ENCODE measurements at regions not wholly inside any gene's neighbourhood (a gene's known extent, or its start where the extent isn't known, plus 50 kb on each side); places are given as distances from the start of the nearest gene placed in this dataset.
"Not testable (repeated sequence)": the region's sequence is repeated elsewhere in the genome, so short reads cannot be mapped to it uniquely, and the experiment has no call there.

GRCh38 chr7:3180604-3181003 lies 120.4 kb upstream of the SDK1 start:
- ATAC-seq = no peak
- H3K9me3 ChIP-seq = no peaks in the 10 kb centered on the region
- intact Hi-C loops (cut with DNase I, micrococcal nuclease) = no loop called here
- no peak overlapping the region for H3K4me3 ChIP-seq
- no peak for DNase-seq
- no peaks in the 10 kb centered on the region for H3K4me1 ChIP-seq (ENCODE audit: low read depth)
- no peak for TF ChIP-seq CTCF (IDR thresholded peaks at IDR 0.05)
- no peaks in the 10 kb centered on the region for H3K36me3 ChIP-seq (ENCODE audit: low read depth)

- ATAC-seq; H3K36me3 ChIP-seq (ENCODE audit: low read depth); H3K4me3 ChIP-seq; DNase-seq; H3K9me3 ChIP-seq; intact Hi-C loops (cut with DNase I, micrococcal nuclease); H3K4me1 ChIP-seq (ENCODE audit: low read depth): not testable (repeated sequence)
Measured at GRCh38 chr7:3182055-3182454, 119.0 kb upstream of the SDK1 start.

GRCh38 chr7:3187444-3188040 lies 113.5 kb upstream of the SDK1 start:
- ATAC-seq = no peak
- H3K4me3 ChIP-seq = no peak overlapping the region
- no peak for TF ChIP-seq CTCF (IDR thresholded peaks at IDR 0.05)
- DNase-seq = no peak
- no peaks in the 10 kb centered on the region for H3K36me3 ChIP-seq (ENCODE audit: low read depth)
- H3K4me1 ChIP-seq (ENCODE audit: low read depth) = no peaks in the 10 kb centered on the region
- H3K9me3 ChIP-seq = no peaks in the 10 kb centered on the region
- intact Hi-C loops (cut with DNase I, micrococcal nuclease) = no loop called here

GRCh38 chr7:3188946-3189345 lies 112.1 kb upstream of the SDK1 start:
- intact Hi-C loops (cut with DNase I, micrococcal nuclease) = no loop called here
- Histone ChIP-seq H3K4me3 (no peak overlapping the region), H3K4me1 (ENCODE audit: low read depth) (no peaks in the 10 kb centered on the region), H3K36me3 (ENCODE audit: low read depth) (no peaks in the 10 kb centered on the region), H3K9me3 (no peaks in the 10 kb centered on the region)
- no peak for ATAC-seq
- no peak for TF ChIP-seq CTCF (IDR thresholded peaks at IDR 0.05)
- no peak for DNase-seq

- Histone ChIP-seq H3K4me1 (ENCODE audit: low read depth) (no peaks in the 10 kb centered on the region), H3K36me3 (ENCODE audit: low read depth) (no peaks in the 10 kb centered on the region), H3K4me3 (no peak overlapping the region), H3K9me3 (no peaks in the 10 kb centered on the region)
- no peak for TF ChIP-seq CTCF (IDR thresholded peaks at IDR 0.05)
- intact Hi-C loops (cut with DNase I, micrococcal nuclease) = no loop called here
- no peak for ATAC-seq
- DNase-seq = no peak
Measured at GRCh38 chr7:3191548-3191947, 109.5 kb upstream of the SDK1 start.

- no peaks in the 10 kb centered on the region for H3K4me1 ChIP-seq (ENCODE audit: low read depth)
- H3K36me3 ChIP-seq (ENCODE audit: low read depth) = no peaks in the 10 kb centered on the region
- intact Hi-C loops (cut with DNase I, micrococcal nuclease) = no loop called here
- no peaks in the 10 kb centered on the region for H3K9me3 ChIP-seq
- ATAC-seq (no peak), DNase-seq (no peak)
- no peak for TF ChIP-seq CTCF (IDR thresholded peaks at IDR 0.05)
- H3K4me3 ChIP-seq = no peak overlapping the region
Measured at GRCh38 chr7:3192669-3193068, 108.4 kb upstream of the SDK1 start.

Measured in mucosa of descending colon (tissue), 3 donors.